ENCODE measurements at regions not wholly inside any gene's neighbourhood (a gene's known extent, or its start where the extent isn't known, plus 50 kb on each side); places are given as distances from the start of the nearest gene placed in this dataset.

- TF ChIP-seq POLR2A (IDR thresholded peaks at IDR 0.05; ENCODE audit: borderline replicate concordance, extremely low read depth, insufficient read depth, insufficient read length) (no peak), POLR2AphosphoS5 (IDR thresholded peaks at IDR 0.05; ENCODE audit: low read depth, low read length) (no peak), ELF1 (IDR thresholded peaks at IDR 0.05; ENCODE audit: borderline replicate concordance, low read depth) (no peak), EZH2 (IDR thresholded peaks at IDR 0.05) (no peak), CTCF (IDR thresholded peaks at IDR 0.05 in 2 of 3, conservative IDR thresholded peaks at IDR 0.05 in 1 of 3; ENCODE audit: borderline replicate concordance in 1 of 3, insufficient read depth in 1 of 3, low read depth in 2 of 3, low read length in 2 of 3) (no peak), MAX (IDR thresholded peaks at IDR 0.05) (no peak), YY1 (IDR thresholded peaks at IDR 0.05; ENCODE audit: extremely low read depth, insufficient replicate concordance, low read depth, low read length) (no peak), CEBPB (IDR thresholded peaks at IDR 0.05; ENCODE audit: low read depth) (no peak), EGR1 (IDR thresholded peaks at IDR 0.05; ENCODE audit: low read depth) (no peak), ZFX (IDR thresholded peaks at IDR 0.05) (no peak), REST (IDR thresholded peaks at IDR 0.05; ENCODE audit: low read depth) (no peak)
Observed at GRCh38 chr22:47398921-47399790, 636.7 kb downstream of the TBC1D22A start.
